K562 (cell line): ENCODE measurements at regions not wholly inside any gene's neighbourhood (a gene's known extent, or its start where the extent isn't known, plus 50 kb on each side); places are given as distances from the start of the nearest gene placed in this dataset.

Experiments
- ATAC-seq: fragments of 200-7000 bp; cut with Tn5 transposase; 3 replicates; pipeline ENCODE4 v1.9.1; 2020; ENCODE audit warnings: moderate library complexity
- BruUV-seq: library from RNA; stranded (reverse); fragments of 400-500 nt; replicated peaks from 2 replicates; lab custom pipeline; 2021; lab: Mats Ljungman, UMichigan
- CTCF ChIA-PET: fragments of 300-600 bp; formaldehyde crosslinking; extraction: SDS; loops from one replicate; lab custom pipeline; 2021; ENCODE audit warnings: low intra/inter-chr PET ratio; lab: Yijun Ruan, JAX
- POLR2A ChIA-PET: fragments of 300-600, 350-650 bp; sonication (Branson Sonifier 250); formaldehyde crosslinking; extraction: SDS; loops from one replicate; lab custom pipeline; 2021; ENCODE audit warnings: antibody characterized with exemption, inconsistent platforms; lab: Yijun Ruan, JAX
- DNase-seq, 4 experiments: peaks; one replicate each; pipeline versions ENCODE4 v3.0.0 to v3.0.0-alpha.2; 2011 to 2018; ENCODE audit warnings: low spot score in 3 of 4, mixed read lengths in 3 of 4; ENCODE audit errors: extremely low read depth in 1 of 4
- FAIRE-seq: peaks from 2 replicates; lab custom pipeline; 2011; peaks lifted over from hg19 to GRCh38; lab: Jason Lieb, UNC
- H2AFZ ChIP-seq: 2 replicates; pipeline ENCODE4 v1.6.0; 2011; ENCODE audit warnings: low read depth, low read length, control low read depth, inconsistent platforms
- H3K27ac ChIP-seq: fragments of 200-600 bp; 3 replicates; pipeline ENCODE4 v1.8.0; 2011; ENCODE audit warnings: low read depth, mild to moderate bottlenecking, control low read depth, inconsistent platforms, low read length, moderate library complexity, mixed read lengths; ENCODE audit errors: extremely low read depth
- H3K27me3 ChIP-seq, 2 experiments: fragments of 300-600 bp in 1 of 2; 2 replicates in 1 of 2; 3 replicates in 1 of 2; pipeline versions ENCODE4 v1.6.0 to v1.8.0; 2011; ENCODE audit warnings: inconsistent platforms in 2 of 2, low read length in 2 of 2, mild to moderate bottlenecking in 1 of 2, mixed read lengths in 1 of 2, moderate library complexity in 1 of 2; ENCODE audit not compliant: control insufficient read depth in 2 of 2, insufficient read depth in 2 of 2
- H3K36me3 ChIP-seq: fragments of 300-600 bp; 3 replicates; pipeline ENCODE4 v1.8.0; 2011; ENCODE audit warnings: mild to moderate bottlenecking, low read length, inconsistent platforms; ENCODE audit not compliant: control insufficient read depth, insufficient read depth
- H3K4me1 ChIP-seq, 2 experiments: fragments of 200-600 bp in 1 of 2; replicated peaks in 1 of 2; 2 replicates in 1 of 2; 3 replicates in 1 of 2; pipeline versions ENCODE4 v1.5.1 to v1.8.0; 2011; ENCODE audit warnings: inconsistent platforms in 2 of 2, low read length in 2 of 2, mild to moderate bottlenecking in 1 of 2, mixed read lengths in 1 of 2, moderate library complexity in 1 of 2; ENCODE audit not compliant: control insufficient read depth in 2 of 2, insufficient read depth in 2 of 2
- H3K4me2 ChIP-seq: 2 replicates; pipeline ENCODE4 v1.6.1; 2011; ENCODE audit warnings: low read length, control low read depth, inconsistent platforms, mixed read lengths; ENCODE audit not compliant: insufficient read depth
- H3K4me3 ChIP-seq: fragments of 200-600 bp; sonication (generic), shearing (Covaris generic); 2 replicates; pipeline ENCODE4 v1.5.1; 2016; ENCODE audit warnings: control low read depth, inconsistent platforms
- H3K79me2 ChIP-seq: fragments of 200-600 bp; 3 replicates; pipeline ENCODE4 v1.8.0; 2011; ENCODE audit warnings: low read length, inconsistent platforms; ENCODE audit not compliant: control insufficient read depth, insufficient read depth
- H3K9ac ChIP-seq, 2 experiments: 2 replicates each; pipeline versions ENCODE4 v1.6.0 to v1.6.1; 2011; ENCODE audit warnings: low read depth in 2 of 2, low read length in 2 of 2, control low read depth in 1 of 2, inconsistent platforms in 1 of 2, mild to moderate bottlenecking in 1 of 2, mixed read lengths in 1 of 2; ENCODE audit not compliant: insufficient read depth in 1 of 2
- H3K9me1 ChIP-seq: one replicate; pipeline ENCODE4 v1.6.0; 2011; ENCODE audit warnings: inconsistent platforms, mild to moderate bottlenecking, low read length, moderate library complexity; ENCODE audit not compliant: control insufficient read depth, insufficient read depth
- H3K9me3 ChIP-seq: replicated peaks from 2 replicates; pipeline ENCODE4 v1.5.1; 2011; ENCODE audit warnings: low read depth, low read length, inconsistent platforms; ENCODE audit not compliant: control insufficient read depth, insufficient read depth
- H4K20me1 ChIP-seq: replicated peaks from 2 replicates; pipeline ENCODE4 v1.6.1; 2011; ENCODE audit warnings: low read length, inconsistent platforms, mixed read lengths; ENCODE audit not compliant: control insufficient read depth, insufficient read depth
- ELF2 ChIP-seq: fragments of 250-450 bp; sonication (Bioruptor Pico); IDR thresholded peaks from 2 replicates; pipeline ENCODE4 v1.5.0; 2021; ENCODE audit warnings: mild to moderate bottlenecking
- PCBP1 ChIP-seq: fragments of 200-400 bp; formaldehyde crosslinking; IDR thresholded peaks from 2 replicates; pipeline ENCODE4 v1.6.1; 2018; ENCODE audit warnings: mild to moderate bottlenecking, low read depth, low read length; ENCODE audit not compliant: poor library complexity, severe bottlenecking
- PCBP2 ChIP-seq: fragments of 200-400 bp; formaldehyde crosslinking; IDR thresholded peaks from 2 replicates; pipeline ENCODE4 v1.6.1; 2018; ENCODE audit warnings: low read length, low read depth, mild to moderate bottlenecking, moderate library complexity; ENCODE audit not compliant: poor library complexity, severe bottlenecking
- ZNF41 ChIP-seq: fragments of 250-450 bp; sonication (Bioruptor Pico); conservative IDR thresholded peaks from 2 replicates; pipeline ENCODE4 v1.4.0; 2020; ENCODE audit warnings: mild to moderate bottlenecking
- ZNF584 ChIP-seq: fragments of 200-800 bp; sonication (Bioruptor generic); IDR thresholded peaks from 2 replicates; pipeline ENCODE4 v1.6.1; 2016; ENCODE audit warnings: low read depth, mild to moderate bottlenecking, missing genetic modification characterization, missing compliant biosample characterization
- ZNF785 ChIP-seq: fragments of 250-450 bp; sonication (Bioruptor Pico); IDR thresholded peaks from 2 replicates; pipeline ENCODE4 v1.4.0; 2020; ENCODE audit warnings: mild to moderate bottlenecking
- in situ Hi-C: fragments of 300-500 bp; cut with MboI; formaldehyde crosslinking; loops from 4 replicates; pipeline ENCODE4 v1.15.0; 2018; ENCODE audit warnings: inconsistent platforms, mixed read lengths
- intact Hi-C: fragments of 100-400 bp; cut with micrococcal nuclease; formaldehyde crosslinking; loops from 2 replicates; pipeline ENCODE4 v1.14.2; 2022
- TF ChIP-seq, protein P1 (sequence below): sonication (generic); formaldehyde crosslinking; IDR thresholded peaks from 2 replicates; pipeline ENCODE4 v1.8.0; 2022; ENCODE audit warnings: mild to moderate bottlenecking, missing genetic modification reagents
- TF ChIP-seq, protein P2 (sequence below), 2 experiments: fragments of 450-650 bp; conservative IDR thresholded peaks; 2 replicates each; pipeline ENCODE4 v1.6.1; 2017; ENCODE audit warnings: mild to moderate bottlenecking in 2 of 2, moderate library complexity in 2 of 2
- TF ChIP-seq, protein P3 (sequence below): fragments of 250-450 bp; sonication (Bioruptor Pico); IDR thresholded peaks from 2 replicates; pipeline ENCODE4 v1.8.0; 2022; ENCODE audit warnings: moderate library complexity, mild to moderate bottlenecking, inconsistent platforms

DNA sequence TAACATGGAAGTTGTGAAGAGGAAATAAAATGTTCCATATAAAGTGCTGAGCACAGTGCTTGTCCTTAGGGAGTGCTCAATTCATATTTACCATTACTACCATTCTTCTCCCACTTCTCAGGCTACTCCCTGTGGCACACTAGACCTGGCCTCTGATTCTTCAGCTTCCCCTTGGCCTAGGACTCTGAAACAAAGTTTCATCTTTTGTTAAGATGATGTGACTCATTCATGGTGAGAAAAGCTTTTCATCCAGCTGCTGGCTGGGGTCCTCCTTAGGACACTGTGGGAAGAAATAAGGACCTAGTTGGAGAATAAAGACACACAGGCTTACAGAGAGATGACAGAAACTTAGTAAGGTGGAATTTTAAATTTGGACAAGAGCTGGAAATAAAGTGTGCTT, 314.8 kb downstream of the CDC5L start:
- Histone ChIP-seq H4K20me1 (no peaks in the 10 kb centered on the region; the same call in 1 of the 2 replicates), H3K4me3 (no peak overlapping the region), H3K9me3 (no peaks in the 10 kb centered on the region), H2AFZ (no peak overlapping the region), H3K27me3 (peaks cover 5 to 36% of the 10 kb centered on the region in 2 experiments; a peak in 4 of 5 replicates), H3K4me1 (no peaks in the 10 kb centered on the region), H3K36me3 (no peaks in the 10 kb centered on the region), H3K27ac (no peak overlapping the region), H3K79me2 (no peaks in the 10 kb centered on the region), H3K4me2 (no peak overlapping the region), H3K9ac (no peak overlapping the region), H3K9me1 (no peaks in the 10 kb centered on the region)
- CTCF ChIA-PET = no interaction called here
- POLR2A ChIA-PET = interaction anchor here (0.5 kb wide), 1 partner anchor 118 kb away, joined by 3 read pairs; no protein-coding TSS in a partner anchor
- intact Hi-C loops = no loop called here
- FAIRE-seq = no peak
- no TSS peak for BruUV-seq
- no peak for ATAC-seq
- in situ Hi-C loops = no loop called here
- no peak for DNase-seq
- TF ChIP-seq ZNF41 (CRISPR knock-in tag) (no peak), ELF2 (CRISPR knock-in tag) (no peak), ZNF785 (CRISPR knock-in tag) (no peak), ZNF584 (no peak), PCBP1 (no peak), PCBP2 (no peak)
- TF ChIP-seq, protein P1, sequence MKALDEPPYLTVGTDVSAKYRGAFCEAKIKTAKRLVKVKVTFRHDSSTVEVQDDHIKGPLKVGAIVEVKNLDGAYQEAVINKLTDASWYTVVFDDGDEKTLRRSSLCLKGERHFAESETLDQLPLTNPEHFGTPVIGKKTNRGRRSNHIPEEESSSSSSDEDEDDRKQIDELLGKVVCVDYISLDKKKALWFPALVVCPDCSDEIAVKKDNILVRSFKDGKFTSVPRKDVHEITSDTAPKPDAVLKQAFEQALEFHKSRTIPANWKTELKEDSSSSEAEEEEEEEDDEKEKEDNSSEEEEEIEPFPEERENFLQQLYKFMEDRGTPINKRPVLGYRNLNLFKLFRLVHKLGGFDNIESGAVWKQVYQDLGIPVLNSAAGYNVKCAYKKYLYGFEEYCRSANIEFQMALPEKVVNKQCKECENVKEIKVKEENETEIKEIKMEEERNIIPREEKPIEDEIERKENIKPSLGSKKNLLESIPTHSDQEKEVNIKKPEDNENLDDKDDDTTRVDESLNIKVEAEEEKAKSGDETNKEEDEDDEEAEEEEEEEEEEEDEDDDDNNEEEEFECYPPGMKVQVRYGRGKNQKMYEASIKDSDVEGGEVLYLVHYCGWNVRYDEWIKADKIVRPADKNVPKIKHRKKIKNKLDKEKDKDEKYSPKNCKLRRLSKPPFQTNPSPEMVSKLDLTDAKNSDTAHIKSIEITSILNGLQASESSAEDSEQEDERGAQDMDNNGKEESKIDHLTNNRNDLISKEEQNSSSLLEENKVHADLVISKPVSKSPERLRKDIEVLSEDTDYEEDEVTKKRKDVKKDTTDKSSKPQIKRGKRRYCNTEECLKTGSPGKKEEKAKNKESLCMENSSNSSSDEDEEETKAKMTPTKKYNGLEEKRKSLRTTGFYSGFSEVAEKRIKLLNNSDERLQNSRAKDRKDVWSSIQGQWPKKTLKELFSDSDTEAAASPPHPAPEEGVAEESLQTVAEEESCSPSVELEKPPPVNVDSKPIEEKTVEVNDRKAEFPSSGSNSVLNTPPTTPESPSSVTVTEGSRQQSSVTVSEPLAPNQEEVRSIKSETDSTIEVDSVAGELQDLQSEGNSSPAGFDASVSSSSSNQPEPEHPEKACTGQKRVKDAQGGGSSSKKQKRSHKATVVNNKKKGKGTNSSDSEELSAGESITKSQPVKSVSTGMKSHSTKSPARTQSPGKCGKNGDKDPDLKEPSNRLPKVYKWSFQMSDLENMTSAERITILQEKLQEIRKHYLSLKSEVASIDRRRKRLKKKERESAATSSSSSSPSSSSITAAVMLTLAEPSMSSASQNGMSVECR (CRISPR knock-in tag) = no peak
- TF ChIP-seq, protein P2, sequence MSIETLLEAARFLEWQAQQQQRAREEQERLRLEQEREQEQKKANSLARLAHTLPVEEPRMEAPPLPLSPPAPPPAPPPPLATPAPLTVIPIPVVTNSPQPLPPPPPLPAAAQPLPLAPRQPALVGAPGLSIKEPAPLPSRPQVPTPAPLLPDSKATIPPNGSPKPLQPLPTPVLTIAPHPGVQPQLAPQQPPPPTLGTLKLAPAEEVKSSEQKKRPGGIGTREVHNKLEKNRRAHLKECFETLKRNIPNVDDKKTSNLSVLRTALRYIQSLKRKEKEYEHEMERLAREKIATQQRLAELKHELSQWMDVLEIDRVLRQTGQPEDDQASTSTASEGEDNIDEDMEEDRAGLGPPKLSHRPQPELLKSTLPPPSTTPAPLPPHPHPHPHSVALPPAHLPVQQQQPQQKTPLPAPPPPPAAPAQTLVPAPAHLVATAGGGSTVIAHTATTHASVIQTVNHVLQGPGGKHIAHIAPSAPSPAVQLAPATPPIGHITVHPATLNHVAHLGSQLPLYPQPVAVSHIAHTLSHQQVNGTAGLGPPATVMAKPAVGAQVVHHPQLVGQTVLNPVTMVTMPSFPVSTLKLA (conservative IDR thresholded peaks at IDR 0.05) = no peak
- TF ChIP-seq, protein P3, sequence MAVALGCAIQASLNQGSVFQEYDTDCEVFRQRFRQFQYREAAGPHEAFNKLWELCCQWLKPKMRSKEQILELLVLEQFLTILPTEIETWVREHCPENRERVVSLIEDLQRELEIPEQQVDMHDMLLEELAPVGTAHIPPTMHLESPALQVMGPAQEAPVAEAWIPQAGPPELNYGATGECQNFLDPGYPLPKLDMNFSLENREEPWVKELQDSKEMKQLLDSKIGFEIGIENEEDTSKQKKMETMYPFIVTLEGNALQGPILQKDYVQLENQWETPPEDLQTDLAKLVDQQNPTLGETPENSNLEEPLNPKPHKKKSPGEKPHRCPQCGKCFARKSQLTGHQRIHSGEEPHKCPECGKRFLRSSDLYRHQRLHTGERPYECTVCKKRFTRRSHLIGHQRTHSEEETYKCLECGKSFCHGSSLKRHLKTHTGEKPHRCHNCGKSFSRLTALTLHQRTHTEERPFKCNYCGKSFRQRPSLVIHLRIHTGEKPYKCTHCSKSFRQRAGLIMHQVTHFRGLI (CRISPR knock-in tag) = no peak
